K562 (cell line): ENCODE measurements at regions not wholly inside any gene's neighbourhood (a gene's known extent, or its start where the extent isn't known, plus 50 kb on each side); places are given as distances from the start of the nearest gene placed in this dataset.

Experiments
- ATAC-seq: fragments of 200-7000 bp; cut with Tn5 transposase; 3 replicates; pipeline ENCODE4 v1.9.1; 2020; ENCODE audit warnings: moderate library complexity
- BruUV-seq: library from RNA; stranded (reverse); fragments of 400-500 nt; replicated peaks from 2 replicates; lab custom pipeline; 2021; lab: Mats Ljungman, UMichigan
- CTCF ChIA-PET: fragments of 300-600 bp; formaldehyde crosslinking; extraction: SDS; loops from one replicate; lab custom pipeline; 2021; ENCODE audit warnings: low intra/inter-chr PET ratio; lab: Yijun Ruan, JAX
- POLR2A ChIA-PET: fragments of 300-600, 350-650 bp; sonication (Branson Sonifier 250); formaldehyde crosslinking; extraction: SDS; loops from one replicate; lab custom pipeline; 2021; ENCODE audit warnings: antibody characterized with exemption, inconsistent platforms; lab: Yijun Ruan, JAX
- DNase-seq, 4 experiments: peaks; one replicate each; pipeline versions ENCODE4 v3.0.0 to v3.0.0-alpha.2; 2011 to 2018; ENCODE audit warnings: low spot score in 3 of 4, mixed read lengths in 3 of 4; ENCODE audit errors: extremely low read depth in 1 of 4
- FAIRE-seq: peaks from 2 replicates; lab custom pipeline; 2011; peaks lifted over from hg19 to GRCh38; lab: Jason Lieb, UNC
- H2AFZ ChIP-seq: 2 replicates; pipeline ENCODE4 v1.6.0; 2011; ENCODE audit warnings: low read depth, low read length, control low read depth, inconsistent platforms
- H3K27ac ChIP-seq: fragments of 200-600 bp; 3 replicates; pipeline ENCODE4 v1.8.0; 2011; ENCODE audit warnings: low read depth, mild to moderate bottlenecking, control low read depth, inconsistent platforms, low read length, moderate library complexity, mixed read lengths; ENCODE audit errors: extremely low read depth
- H3K27me3 ChIP-seq, 2 experiments: fragments of 300-600 bp in 1 of 2; 2 replicates in 1 of 2; 3 replicates in 1 of 2; pipeline versions ENCODE4 v1.6.0 to v1.8.0; 2011; ENCODE audit warnings: inconsistent platforms in 2 of 2, low read length in 2 of 2, mild to moderate bottlenecking in 1 of 2, mixed read lengths in 1 of 2, moderate library complexity in 1 of 2; ENCODE audit not compliant: control insufficient read depth in 2 of 2, insufficient read depth in 2 of 2
- H3K36me3 ChIP-seq: fragments of 300-600 bp; 3 replicates; pipeline ENCODE4 v1.8.0; 2011; ENCODE audit warnings: mild to moderate bottlenecking, low read length, inconsistent platforms; ENCODE audit not compliant: control insufficient read depth, insufficient read depth
- H3K4me1 ChIP-seq, 2 experiments: fragments of 200-600 bp in 1 of 2; replicated peaks in 1 of 2; 2 replicates in 1 of 2; 3 replicates in 1 of 2; pipeline versions ENCODE4 v1.5.1 to v1.8.0; 2011; ENCODE audit warnings: inconsistent platforms in 2 of 2, low read length in 2 of 2, mild to moderate bottlenecking in 1 of 2, mixed read lengths in 1 of 2, moderate library complexity in 1 of 2; ENCODE audit not compliant: control insufficient read depth in 2 of 2, insufficient read depth in 2 of 2
- H3K4me2 ChIP-seq: 2 replicates; pipeline ENCODE4 v1.6.1; 2011; ENCODE audit warnings: low read length, control low read depth, inconsistent platforms, mixed read lengths; ENCODE audit not compliant: insufficient read depth
- H3K4me3 ChIP-seq: fragments of 200-600 bp; sonication (generic), shearing (Covaris generic); 2 replicates; pipeline ENCODE4 v1.5.1; 2016; ENCODE audit warnings: control low read depth, inconsistent platforms
- H3K79me2 ChIP-seq: fragments of 200-600 bp; 3 replicates; pipeline ENCODE4 v1.8.0; 2011; ENCODE audit warnings: low read length, inconsistent platforms; ENCODE audit not compliant: control insufficient read depth, insufficient read depth
- H3K9ac ChIP-seq, 2 experiments: 2 replicates each; pipeline versions ENCODE4 v1.6.0 to v1.6.1; 2011; ENCODE audit warnings: low read depth in 2 of 2, low read length in 2 of 2, control low read depth in 1 of 2, inconsistent platforms in 1 of 2, mild to moderate bottlenecking in 1 of 2, mixed read lengths in 1 of 2; ENCODE audit not compliant: insufficient read depth in 1 of 2
- H3K9me1 ChIP-seq: one replicate; pipeline ENCODE4 v1.6.0; 2011; ENCODE audit warnings: inconsistent platforms, mild to moderate bottlenecking, low read length, moderate library complexity; ENCODE audit not compliant: control insufficient read depth, insufficient read depth
- H3K9me3 ChIP-seq: replicated peaks from 2 replicates; pipeline ENCODE4 v1.5.1; 2011; ENCODE audit warnings: low read depth, low read length, inconsistent platforms; ENCODE audit not compliant: control insufficient read depth, insufficient read depth
- H4K20me1 ChIP-seq: replicated peaks from 2 replicates; pipeline ENCODE4 v1.6.1; 2011; ENCODE audit warnings: low read length, inconsistent platforms, mixed read lengths; ENCODE audit not compliant: control insufficient read depth, insufficient read depth
- BHLHE40 ChIP-seq: IDR thresholded peaks from 2 replicates; pipeline ENCODE4 v1.6.1; 2011; ENCODE audit warnings: low read length, improper control_type of control experiment
- CBX8 ChIP-seq: fragments of 200-600 bp; sonication (generic); IDR thresholded peaks from 2 replicates; pipeline ENCODE4 v1.6.1; 2012; ENCODE audit warnings: borderline replicate concordance, mixed run types, low read depth, mild to moderate bottlenecking, moderate library complexity, mixed read lengths, low read length, control low read depth, inconsistent platforms; ENCODE audit not compliant: poor library complexity, severe bottlenecking; ENCODE audit errors: extremely low read depth
- HES1 ChIP-seq: fragments of 450-650 bp; IDR thresholded peaks from 2 replicates; pipeline ENCODE4 v1.6.1; 2016; ENCODE audit warnings: low read depth, mild to moderate bottlenecking, moderate library complexity
- MAFF ChIP-seq: IDR thresholded peaks from 2 replicates; pipeline ENCODE4 v1.6.1; 2012; ENCODE audit warnings: low read length, improper control_type of control experiment
- MEIS2 ChIP-seq: fragments of 450-650 bp; IDR thresholded peaks from 2 replicates; pipeline ENCODE4 v1.6.1; 2014; ENCODE audit warnings: mild to moderate bottlenecking; ENCODE audit not compliant: partially characterized antibody
- RFX1 ChIP-seq: fragments of 450-650 bp; IDR thresholded peaks from 2 replicates; pipeline ENCODE4 v1.6.1; 2016; ENCODE audit warnings: mild to moderate bottlenecking, moderate library complexity
- SPI1 ChIP-seq: IDR thresholded peaks from 2 replicates; pipeline ENCODE4 v1.6.1; 2011; ENCODE audit warnings: low read depth, low read length, control low read depth, borderline replicate concordance
- TBP ChIP-seq: optimal IDR thresholded peaks from 2 replicates; pipeline ENCODE3; 2011; ENCODE audit warnings: low read depth, low read length, improper control_type of control experiment
- ZNF57 ChIP-seq: fragments of 450-650 bp; formaldehyde crosslinking; IDR thresholded peaks from 2 replicates; pipeline ENCODE4 v1.4.0; 2020; ENCODE audit warnings: mild to moderate bottlenecking, moderate library complexity
- ZSCAN32 ChIP-seq: fragments of 450-650 bp; formaldehyde crosslinking; IDR thresholded peaks from 2 replicates; pipeline ENCODE4 v1.4.0; 2020; ENCODE audit warnings: mild to moderate bottlenecking, moderate library complexity
- WGBS: fragments of 100-300 bp; shearing (Covaris generic); methylation state at CpG from one replicate; pipeline ENCODE4 v1.1.6; 2016; ENCODE audit warnings: low coverage, mixed read lengths; ENCODE audit not compliant: insufficient coverage; ENCODE audit errors: missing lambda C conversion rate; 5-methylcytosine and 5-hydroxymethylcytosine counted together
- in situ Hi-C: fragments of 300-500 bp; cut with MboI; formaldehyde crosslinking; loops from 4 replicates; pipeline ENCODE4 v1.15.0; 2018; ENCODE audit warnings: inconsistent platforms, mixed read lengths
- intact Hi-C: fragments of 100-400 bp; cut with micrococcal nuclease; formaldehyde crosslinking; loops from 2 replicates; pipeline ENCODE4 v1.14.2; 2022
- TF ChIP-seq, protein P1 (sequence below), 2 experiments: fragments of 450-650 bp; IDR thresholded peaks; 2 replicates each; pipeline ENCODE4 v1.6.1; 2018; ENCODE audit warnings: mild to moderate bottlenecking in 2 of 2, low read depth in 1 of 2; ENCODE audit not compliant: partially characterized antibody in 2 of 2

DNA sequence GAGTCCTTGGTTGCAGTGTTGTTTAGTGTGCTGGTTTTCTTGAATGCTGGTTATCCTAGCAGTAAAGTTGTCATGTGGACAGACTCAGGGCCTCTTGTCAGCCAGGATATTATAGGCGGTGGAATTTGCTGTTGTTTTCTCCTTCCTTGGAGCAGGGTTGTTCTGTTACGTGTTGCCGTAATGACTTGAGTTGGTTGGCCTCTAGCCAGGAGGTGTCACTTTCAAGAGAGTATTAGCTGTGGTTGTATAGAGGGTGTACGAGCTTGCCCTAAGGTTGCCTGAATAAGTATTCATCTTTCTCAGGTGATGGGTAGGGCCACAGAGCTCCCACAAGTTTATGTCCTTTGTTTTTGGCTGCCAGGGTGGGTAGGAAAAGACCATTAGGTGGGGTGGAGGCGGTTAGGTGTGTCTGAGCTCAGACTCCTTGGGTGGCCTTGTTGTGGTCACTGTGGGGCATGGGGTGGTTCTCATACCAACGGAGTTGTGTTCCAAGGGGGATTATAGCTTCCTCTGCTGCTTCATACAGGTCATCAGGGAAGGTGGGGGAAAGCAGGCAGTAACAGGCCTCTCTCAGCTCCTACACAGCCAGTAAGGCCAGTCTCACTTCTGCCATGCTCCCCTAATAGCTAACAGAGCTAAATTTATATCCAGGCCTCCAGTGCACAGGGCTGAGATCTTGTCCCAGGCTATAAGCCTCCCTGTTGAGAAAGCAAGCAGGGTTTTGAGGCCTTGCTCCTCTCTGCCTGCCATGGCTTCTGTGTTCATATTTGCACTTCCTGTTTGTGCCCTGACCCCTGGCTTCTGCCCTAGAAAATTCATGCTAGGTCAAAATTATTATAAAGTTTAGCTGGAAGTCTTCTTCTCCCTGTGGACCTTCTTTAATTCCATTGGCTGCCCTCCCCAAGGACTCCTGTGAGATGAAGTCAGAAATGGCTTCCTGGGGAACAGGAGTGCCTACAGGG is 594.7 kb downstream of the RAPGEF2 start:
- ChIA-PET POLR2A (no interaction called here), CTCF (no interaction called here)
- H3K4me3 ChIP-seq: no peak overlapping the region
- no peaks in the 10 kb centered on the region for H3K9me3 ChIP-seq
- in situ Hi-C loops: no loop called here
- no peaks in the 10 kb centered on the region for H3K9me1 ChIP-seq
- H3K27me3 ChIP-seq: no peaks in the 10 kb centered on the region
- H3K79me2 ChIP-seq: no peaks in the 10 kb centered on the region
- intact Hi-C loops: no loop called here
- no peak overlapping the region for H3K9ac ChIP-seq
- no peaks in the 10 kb centered on the region for H3K4me1 ChIP-seq
- 20% methylated on average over 3 of the region's 6 CpGs for WGBS
- ATAC-seq (no peak), DNase-seq (no peak), FAIRE-seq (no peak)
- no peak overlapping the region for H3K27ac ChIP-seq
- no peaks in the 10 kb centered on the region for H4K20me1 ChIP-seq
- H3K36me3 ChIP-seq: no peaks in the 10 kb centered on the region
- TF ChIP-seq ZNF57 (CRISPR knock-in tag) (no peak), RFX1 (no peak)
- no peak overlapping the region for H2AFZ ChIP-seq
- no TSS peak for BruUV-seq
- no peak overlapping the region for H3K4me2 ChIP-seq

- in situ Hi-C loops: no loop called here
- TF ChIP-seq TBP: no peak
- TF ChIP-seq, protein P1, sequence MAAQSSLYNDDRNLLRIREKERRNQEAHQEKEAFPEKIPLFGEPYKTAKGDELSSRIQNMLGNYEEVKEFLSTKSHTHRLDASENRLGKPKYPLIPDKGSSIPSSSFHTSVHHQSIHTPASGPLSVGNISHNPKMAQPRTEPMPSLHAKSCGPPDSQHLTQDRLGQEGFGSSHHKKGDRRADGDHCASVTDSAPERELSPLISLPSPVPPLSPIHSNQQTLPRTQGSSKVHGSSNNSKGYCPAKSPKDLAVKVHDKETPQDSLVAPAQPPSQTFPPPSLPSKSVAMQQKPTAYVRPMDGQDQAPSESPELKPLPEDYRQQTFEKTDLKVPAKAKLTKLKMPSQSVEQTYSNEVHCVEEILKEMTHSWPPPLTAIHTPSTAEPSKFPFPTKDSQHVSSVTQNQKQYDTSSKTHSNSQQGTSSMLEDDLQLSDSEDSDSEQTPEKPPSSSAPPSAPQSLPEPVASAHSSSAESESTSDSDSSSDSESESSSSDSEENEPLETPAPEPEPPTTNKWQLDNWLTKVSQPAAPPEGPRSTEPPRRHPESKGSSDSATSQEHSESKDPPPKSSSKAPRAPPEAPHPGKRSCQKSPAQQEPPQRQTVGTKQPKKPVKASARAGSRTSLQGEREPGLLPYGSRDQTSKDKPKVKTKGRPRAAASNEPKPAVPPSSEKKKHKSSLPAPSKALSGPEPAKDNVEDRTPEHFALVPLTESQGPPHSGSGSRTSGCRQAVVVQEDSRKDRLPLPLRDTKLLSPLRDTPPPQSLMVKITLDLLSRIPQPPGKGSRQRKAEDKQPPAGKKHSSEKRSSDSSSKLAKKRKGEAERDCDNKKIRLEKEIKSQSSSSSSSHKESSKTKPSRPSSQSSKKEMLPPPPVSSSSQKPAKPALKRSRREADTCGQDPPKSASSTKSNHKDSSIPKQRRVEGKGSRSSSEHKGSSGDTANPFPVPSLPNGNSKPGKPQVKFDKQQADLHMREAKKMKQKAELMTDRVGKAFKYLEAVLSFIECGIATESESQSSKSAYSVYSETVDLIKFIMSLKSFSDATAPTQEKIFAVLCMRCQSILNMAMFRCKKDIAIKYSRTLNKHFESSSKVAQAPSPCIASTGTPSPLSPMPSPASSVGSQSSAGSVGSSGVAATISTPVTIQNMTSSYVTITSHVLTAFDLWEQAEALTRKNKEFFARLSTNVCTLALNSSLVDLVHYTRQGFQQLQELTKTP (IDR thresholded peaks at IDR 0.05; ENCODE audit: low read depth in 1 of 2, partially characterized antibody in 2 of 2): no peak
- no peak for TF ChIP-seq BHLHE40
- TF ChIP-seq CBX8: no peak
- no peak for TF ChIP-seq SPI1
- no peak for TF ChIP-seq HES1
- no peak for TF ChIP-seq MAFF
- TF ChIP-seq ZSCAN32 (CRISPR knock-in tag): no peak
- no peak for TF ChIP-seq MEIS2
Observed at GRCh38 chr4:159698336-159698735, 595.5 kb downstream of the RAPGEF2 start.

More at GRCh38 chr4:159698336-159698735, 595.5 kb downstream of the RAPGEF2 start:
- Histone ChIP-seq H3K4me1 (no peaks in the 10 kb centered on the region), H4K20me1 (no peaks in the 10 kb centered on the region), H3K79me2 (no peaks in the 10 kb centered on the region), H3K27ac (no peak overlapping the region), H2AFZ (no peak overlapping the region), H3K9me3 (no peaks in the 10 kb centered on the region), H3K4me3 (no peak overlapping the region), H3K36me3 (no peaks in the 10 kb centered on the region), H3K4me2 (no peak overlapping the region), H3K9me1 (no peaks in the 10 kb centered on the region), H3K27me3 (no peaks in the 10 kb centered on the region), H3K9ac (no peak overlapping the region)
- no CpG with 5 or more reads among the region's 3 CpGs for WGBS
- DNase-seq (no peak), ATAC-seq (no peak), FAIRE-seq (no peak)
- CTCF ChIA-PET: no interaction called here
- no TSS peak for BruUV-seq
- intact Hi-C loops: no loop called here
- POLR2A ChIA-PET: no interaction called here
